Lower lobe of right lung (tissue), 2 donors: ENCODE measurements at regions not wholly inside any gene's neighbourhood (a gene's known extent, or its start where the extent isn't known, plus 50 kb on each side); places are given as distances from the start of the nearest gene placed in this dataset.

Experiments used
- ATAC-seq, 2 donors: fragments of 200-7000 bp; cut with Tn5 transposase; one replicate each; pipeline ENCODE4 v1.9.1; 2020 to 2022; ENCODE audit warnings: mild to moderate bottlenecking in 2 of 2, moderate library complexity in 2 of 2
- DNase-seq: peaks from one replicate; pipeline ENCODE4 v3.0.0-alpha.2; 2020
- H3K27ac ChIP-seq: fragments of 200-600 bp; one replicate; pipeline ENCODE4 v1.8.0; 2022
- H3K27me3 ChIP-seq: fragments of 200-600 bp; one replicate; pipeline ENCODE4 v1.8.0; 2022; ENCODE audit warnings: low read depth
- H3K36me3 ChIP-seq: fragments of 200-600 bp; one replicate; pipeline ENCODE4 v1.8.0; 2022; ENCODE audit warnings: mild to moderate bottlenecking
- H3K4me1 ChIP-seq: fragments of 200-600 bp; one replicate; pipeline ENCODE4 v1.8.0; 2022
- H3K4me3 ChIP-seq: fragments of 200-600 bp; one replicate; pipeline ENCODE4 v1.8.0; 2022; ENCODE audit warnings: mild to moderate bottlenecking
- H3K9me3 ChIP-seq: fragments of 200-600 bp; one replicate; pipeline ENCODE4 v1.8.0; 2022
- intact Hi-C: fragments of 100-400 bp; cut with DNase I; formaldehyde crosslinking; loops from one replicate; pipeline ENCODE4 v1.11.0; 2022
- TF ChIP-seq, protein P1 (sequence below): fragments of 200-600 bp; IDR thresholded peaks from one replicate; pipeline ENCODE4 v1.8.0; 2022; ENCODE audit warnings: antibody characterized with exemption, mild to moderate bottlenecking
- donor health status: DM: no; HTN: yes; CAD: no; lungs with severe emphysema.

DNA sequence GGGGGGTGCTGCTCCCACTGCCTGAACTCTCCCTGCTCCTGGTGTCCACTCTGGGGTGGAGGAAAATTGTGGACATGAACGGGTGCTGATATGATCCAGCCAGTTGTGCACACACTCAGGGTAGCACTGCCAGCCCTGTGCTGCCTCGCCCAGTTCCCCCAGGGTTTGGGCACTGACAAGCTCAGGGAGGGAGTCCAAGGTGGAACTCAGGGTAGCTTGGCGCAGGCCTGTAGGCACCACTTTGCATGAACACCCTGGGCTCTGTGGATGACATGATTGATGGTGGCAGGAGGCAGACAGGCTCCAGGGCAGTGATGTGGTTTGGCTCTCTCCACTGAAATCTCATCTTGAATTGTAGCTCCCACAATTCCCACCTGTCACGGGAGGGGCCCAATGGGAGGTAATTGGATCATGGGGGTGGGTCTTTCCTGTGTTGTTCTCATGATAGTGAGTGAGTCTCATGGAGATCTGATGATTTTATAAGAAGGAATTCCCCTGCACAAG is 572.0 kb upstream of the PABPC4L start:
- ATAC-seq (peak in 1 of 2 donors; percentile 15), DNase-seq (no peak)
- Histone ChIP-seq H3K4me1 (no peaks in the 10 kb centered on the region), H3K27ac (no peak overlapping the region), H3K9me3 (no peaks in the 10 kb centered on the region), H3K27me3 (no peaks in the 10 kb centered on the region), H3K36me3 (no peaks in the 10 kb centered on the region), H3K4me3 (no peak overlapping the region)
- intact Hi-C loops, result no loop called here
- TF ChIP-seq, protein P1, sequence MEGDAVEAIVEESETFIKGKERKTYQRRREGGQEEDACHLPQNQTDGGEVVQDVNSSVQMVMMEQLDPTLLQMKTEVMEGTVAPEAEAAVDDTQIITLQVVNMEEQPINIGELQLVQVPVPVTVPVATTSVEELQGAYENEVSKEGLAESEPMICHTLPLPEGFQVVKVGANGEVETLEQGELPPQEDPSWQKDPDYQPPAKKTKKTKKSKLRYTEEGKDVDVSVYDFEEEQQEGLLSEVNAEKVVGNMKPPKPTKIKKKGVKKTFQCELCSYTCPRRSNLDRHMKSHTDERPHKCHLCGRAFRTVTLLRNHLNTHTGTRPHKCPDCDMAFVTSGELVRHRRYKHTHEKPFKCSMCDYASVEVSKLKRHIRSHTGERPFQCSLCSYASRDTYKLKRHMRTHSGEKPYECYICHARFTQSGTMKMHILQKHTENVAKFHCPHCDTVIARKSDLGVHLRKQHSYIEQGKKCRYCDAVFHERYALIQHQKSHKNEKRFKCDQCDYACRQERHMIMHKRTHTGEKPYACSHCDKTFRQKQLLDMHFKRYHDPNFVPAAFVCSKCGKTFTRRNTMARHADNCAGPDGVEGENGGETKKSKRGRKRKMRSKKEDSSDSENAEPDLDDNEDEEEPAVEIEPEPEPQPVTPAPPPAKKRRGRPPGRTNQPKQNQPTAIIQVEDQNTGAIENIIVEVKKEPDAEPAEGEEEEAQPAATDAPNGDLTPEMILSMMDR, result no peak

DNA sequence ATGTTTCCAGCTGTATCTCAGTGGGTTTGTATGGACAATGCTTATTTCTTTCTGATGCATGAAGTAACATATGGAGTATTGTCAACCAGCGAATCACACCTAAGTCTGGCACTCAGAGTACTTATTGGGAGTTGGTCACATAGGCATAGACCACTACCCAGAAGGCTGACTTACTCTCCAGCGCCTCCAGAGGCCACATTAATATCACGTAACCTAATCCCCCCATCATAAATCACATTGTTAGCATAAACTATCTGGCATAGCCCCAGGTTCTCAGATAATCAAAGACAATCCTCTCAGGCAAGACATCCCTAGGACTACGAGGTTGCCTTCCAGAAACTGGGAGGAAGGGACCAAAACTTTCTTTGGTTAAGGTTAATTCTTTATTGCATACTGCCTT is 560.5 kb upstream of the PABPC4L start:
- intact Hi-C loops, result no loop called here
- Histone ChIP-seq H3K4me1 (no peaks in the 10 kb centered on the region), H3K9me3 (no peaks in the 10 kb centered on the region), H3K27ac (no peak overlapping the region), H3K27me3 (no peaks in the 10 kb centered on the region), H3K36me3 (no peaks in the 10 kb centered on the region), H3K4me3 (no peak overlapping the region)
- TF ChIP-seq, protein P1, result no peak
- ATAC-seq, result no peak
- DNase-seq, result no peak

DNA sequence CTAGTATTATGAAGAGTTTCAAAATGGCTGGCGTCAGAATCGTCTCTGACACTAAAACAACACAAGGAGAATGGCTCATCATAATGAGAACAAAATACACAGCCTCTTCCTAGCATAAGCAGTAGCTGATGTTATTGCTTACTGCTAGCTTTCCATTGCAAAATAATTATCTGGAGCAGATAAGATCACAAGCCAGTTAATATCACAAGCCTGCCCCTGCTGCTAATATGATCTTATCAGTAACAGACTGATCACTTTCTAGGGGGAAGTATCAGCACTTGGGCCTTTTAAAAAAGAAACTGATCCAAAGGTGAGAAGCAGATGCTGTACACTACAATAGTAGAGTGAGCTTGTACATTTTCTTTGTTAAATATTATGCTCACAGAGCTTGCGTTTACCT is 554.8 kb upstream of the PABPC4L start:
- H3K4me3 ChIP-seq, result no peak overlapping the region
- DNase-seq (no peak), ATAC-seq (no peak)
- H3K9me3 ChIP-seq, result no peaks in the 10 kb centered on the region
- intact Hi-C loops, result no loop called here
- H3K36me3 ChIP-seq, result no peaks in the 10 kb centered on the region
- no peaks in the 10 kb centered on the region for H3K27me3 ChIP-seq
- no peaks in the 10 kb centered on the region for H3K4me1 ChIP-seq
- TF ChIP-seq, protein P1, result no peak
- H3K27ac ChIP-seq, result no peak overlapping the region

DNA sequence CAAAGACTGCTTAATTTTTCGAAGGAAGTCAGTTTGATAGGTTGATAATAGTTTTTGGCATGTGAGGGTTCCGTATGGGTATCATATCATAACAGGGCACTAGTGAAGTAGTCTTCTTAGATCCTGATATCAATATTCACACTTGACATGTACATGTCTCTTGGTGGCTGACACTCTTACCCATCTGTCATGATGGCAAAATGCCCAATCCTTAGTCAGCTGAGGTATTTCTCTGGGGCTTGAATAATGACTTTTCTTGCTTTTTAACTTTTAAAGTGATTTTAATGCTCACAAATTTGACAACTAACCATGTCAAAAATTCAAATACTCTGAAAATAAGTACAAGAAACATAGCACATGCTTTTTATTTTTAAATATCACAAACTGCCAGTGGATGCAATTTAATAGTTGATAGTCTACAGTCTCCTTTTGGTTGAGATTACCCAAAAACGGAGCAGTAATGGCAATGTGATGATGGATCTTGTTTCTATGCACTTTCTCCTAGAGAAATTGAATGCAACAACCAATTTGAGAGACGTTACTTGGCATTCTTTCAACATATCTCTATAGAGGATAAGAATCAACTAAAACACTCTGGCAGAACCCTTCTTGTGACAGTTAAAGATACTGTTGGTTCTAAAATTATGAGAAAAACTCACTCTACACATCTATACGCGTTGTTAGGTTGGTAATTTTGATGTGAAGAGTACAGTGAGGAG is 552.9 kb upstream of the PABPC4L start:
- Histone ChIP-seq H3K4me3 (no peak overlapping the region), H3K27ac (no peak overlapping the region), H3K27me3 (no peaks in the 10 kb centered on the region), H3K36me3 (no peaks in the 10 kb centered on the region), H3K4me1 (no peaks in the 10 kb centered on the region), H3K9me3 (no peaks in the 10 kb centered on the region)
- TF ChIP-seq, protein P1, result no peak
- DNase-seq, result no peak
- intact Hi-C loops, result no loop called here
- no peak for ATAC-seq

DNA sequence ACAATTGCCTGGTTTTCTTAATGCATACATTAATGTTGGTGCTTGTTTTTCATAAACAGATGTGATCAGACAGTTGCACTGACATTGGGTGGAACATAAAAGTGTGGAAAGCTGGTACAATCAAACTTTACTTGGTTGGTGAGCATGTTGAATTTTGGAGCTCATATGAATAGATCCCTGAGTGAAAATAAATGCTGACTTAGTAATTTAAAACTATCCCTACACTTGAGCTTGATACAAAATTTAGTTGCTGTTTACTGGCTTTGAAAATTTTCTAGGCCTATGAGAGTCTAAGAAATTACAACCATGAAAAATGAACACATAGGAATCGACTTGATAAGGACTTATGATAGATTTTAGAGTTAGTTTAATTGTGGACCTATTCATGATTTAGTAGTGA is 551.8 kb upstream of the PABPC4L start:
- ATAC-seq (no peak), DNase-seq (no peak)
- Histone ChIP-seq H3K4me1 (no peaks in the 10 kb centered on the region), H3K4me3 (no peak overlapping the region), H3K27ac (no peak overlapping the region), H3K9me3 (no peaks in the 10 kb centered on the region), H3K36me3 (no peaks in the 10 kb centered on the region), H3K27me3 (no peaks in the 10 kb centered on the region)
- intact Hi-C loops, result no loop called here
- TF ChIP-seq, protein P1, result no peak
